Breast epithelium (tissue), 4 donors: ENCODE measurements at regions not wholly inside any gene's neighbourhood (a gene's known extent, or its start where the extent isn't known, plus 50 kb on each side); places are given as distances from the start of the nearest gene placed in this dataset.

ENCODE experiments used
- DNase-seq, 2 donors: peaks; one replicate each; pipeline ENCODE4 v3.0.0-alpha.2; 2019; ENCODE audit warnings: low spot score in 2 of 2
- H3K27ac ChIP-seq, 2 donors: fragments of 200-600 bp; sonication (generic) in 1 of 2; one replicate each; pipeline ENCODE4 v1.5.1; 2016 to 2019; ENCODE audit warnings: mild to moderate bottlenecking in 1 of 2
- H3K27me3 ChIP-seq, 2 donors: fragments of 200-600 bp; sonication (generic) in 1 of 2; one replicate each; pipeline versions ENCODE4 v1.5.1 to v1.6.0; 2017 to 2019; ENCODE audit warnings: control low read depth in 1 of 2, mild to moderate bottlenecking in 1 of 2
- H3K36me3 ChIP-seq: fragments of 200-600 bp; one replicate; pipeline ENCODE4 v1.5.1; 2019
- H3K4me1 ChIP-seq, 2 donors: fragments of 200-600 bp; sonication (generic); one replicate each; pipeline ENCODE4 v1.5.1; 2016 to 2019; ENCODE audit warnings: control low read depth in 1 of 2
- H3K4me3 ChIP-seq, 3 donors: fragments of 200-600 bp; sonication (generic); 1 replicate in 2 of 3; 2 replicates in 1 of 3; pipeline ENCODE4 v1.5.1; 2016 to 2019; ENCODE audit warnings: mild to moderate bottlenecking in 3 of 3, moderate library complexity in 2 of 3
- H3K9me3 ChIP-seq, 2 donors: fragments of 200-600 bp; sonication (generic) in 1 of 2; one replicate each; pipeline ENCODE4 v1.5.1; 2016 to 2019; ENCODE audit warnings: control low read depth in 1 of 2
- POLR2A ChIP-seq: fragments of 450-650 bp; IDR thresholded peaks from one replicate; pipeline ENCODE4 v1.6.1; 2016; ENCODE audit warnings: antibody characterized with exemption, mild to moderate bottlenecking, moderate library complexity
- POLR2AphosphoS5 ChIP-seq, 3 donors: sonication (generic); formaldehyde crosslinking; IDR thresholded peaks; one replicate each; pipeline ENCODE4 v1.6.1; 2017; ENCODE audit warnings: antibody characterized with exemption in 3 of 3
- intact Hi-C: fragments of 100-400 bp; cut with DNase I; formaldehyde crosslinking; loops from one replicate; pipeline ENCODE4 v1.15.1; 2023; ENCODE audit warnings: low total_unique reads
- TF ChIP-seq, protein P1 (sequence below), 3 donors: fragments of 450-650 bp; IDR thresholded peaks; one replicate each; pipeline ENCODE4 v1.5.1; 2016 to 2017; ENCODE audit warnings: antibody characterized with exemption in 3 of 3, mild to moderate bottlenecking in 3 of 3, moderate library complexity in 3 of 3

DNA sequence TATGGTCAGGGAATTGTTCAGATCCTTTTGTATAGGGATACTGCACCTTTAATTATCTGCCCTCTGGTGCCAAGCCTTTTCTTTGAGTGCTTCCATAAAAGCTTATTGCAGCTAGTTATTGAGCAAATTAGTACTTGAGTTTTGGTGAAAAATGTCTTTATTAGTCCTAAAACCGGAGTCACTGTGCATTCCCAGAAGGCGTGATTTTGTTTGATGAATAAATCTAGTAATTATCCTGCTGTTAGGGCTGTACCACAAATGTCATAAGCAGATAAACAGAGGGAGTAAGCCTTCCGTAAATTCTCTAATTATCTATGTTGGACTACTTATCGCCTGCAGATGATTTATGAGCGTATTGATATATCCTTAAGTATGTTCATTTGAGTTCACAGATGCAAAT lies 620.7 kb upstream of the ARRDC3 start:
- Histone ChIP-seq H3K9me3 (no peaks in the 10 kb centered on the region), H3K36me3 (no peaks in the 10 kb centered on the region), H3K4me1 (no peaks in the 10 kb centered on the region), H3K27ac (no peak overlapping the region), H3K4me3 (no peak overlapping the region), H3K27me3 (no peaks in the 10 kb centered on the region)
- intact Hi-C loops, result no loop called here
- TF ChIP-seq POLR2AphosphoS5 (IDR thresholded peaks at IDR 0.05) (no peak), POLR2A (no peak)
- TF ChIP-seq, protein P1, sequence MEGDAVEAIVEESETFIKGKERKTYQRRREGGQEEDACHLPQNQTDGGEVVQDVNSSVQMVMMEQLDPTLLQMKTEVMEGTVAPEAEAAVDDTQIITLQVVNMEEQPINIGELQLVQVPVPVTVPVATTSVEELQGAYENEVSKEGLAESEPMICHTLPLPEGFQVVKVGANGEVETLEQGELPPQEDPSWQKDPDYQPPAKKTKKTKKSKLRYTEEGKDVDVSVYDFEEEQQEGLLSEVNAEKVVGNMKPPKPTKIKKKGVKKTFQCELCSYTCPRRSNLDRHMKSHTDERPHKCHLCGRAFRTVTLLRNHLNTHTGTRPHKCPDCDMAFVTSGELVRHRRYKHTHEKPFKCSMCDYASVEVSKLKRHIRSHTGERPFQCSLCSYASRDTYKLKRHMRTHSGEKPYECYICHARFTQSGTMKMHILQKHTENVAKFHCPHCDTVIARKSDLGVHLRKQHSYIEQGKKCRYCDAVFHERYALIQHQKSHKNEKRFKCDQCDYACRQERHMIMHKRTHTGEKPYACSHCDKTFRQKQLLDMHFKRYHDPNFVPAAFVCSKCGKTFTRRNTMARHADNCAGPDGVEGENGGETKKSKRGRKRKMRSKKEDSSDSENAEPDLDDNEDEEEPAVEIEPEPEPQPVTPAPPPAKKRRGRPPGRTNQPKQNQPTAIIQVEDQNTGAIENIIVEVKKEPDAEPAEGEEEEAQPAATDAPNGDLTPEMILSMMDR (IDR thresholded peaks at IDR 0.05), result no peak
- DNase-seq, result no peak

DNA sequence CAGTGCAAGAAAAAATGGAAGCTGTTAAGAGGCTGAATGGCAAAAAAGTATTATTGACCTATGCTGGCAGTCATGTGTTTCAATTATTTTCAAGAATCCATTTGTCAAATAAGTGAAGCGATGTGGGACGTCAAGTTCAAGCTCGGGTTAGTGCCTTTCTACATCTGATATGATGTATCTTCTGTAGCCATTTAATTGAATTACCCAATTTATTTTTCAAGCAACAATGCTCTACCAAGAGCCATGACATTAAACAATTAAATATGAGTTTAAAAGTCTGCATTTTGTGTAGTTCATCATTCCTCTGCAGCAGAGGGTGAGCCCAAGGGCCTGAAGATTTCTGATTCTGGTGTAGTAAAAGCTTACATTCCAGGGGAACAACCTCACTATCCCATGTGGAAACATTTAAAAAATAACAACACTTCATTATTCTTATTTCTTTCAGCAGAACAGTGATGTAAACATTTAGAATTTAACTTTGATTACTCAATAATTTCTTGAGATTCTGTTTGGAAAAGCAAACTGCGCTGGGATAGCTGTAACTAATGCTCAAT lies 619.7 kb upstream of the ARRDC3 start:
- H3K27ac ChIP-seq, result no peak overlapping the region
- TF ChIP-seq POLR2AphosphoS5 (IDR thresholded peaks at IDR 0.05) (no peak), POLR2A (no peak)
- TF ChIP-seq, protein P1 (IDR thresholded peaks at IDR 0.05), result no peak
- no peaks in the 10 kb centered on the region for H3K4me1 ChIP-seq
- DNase-seq, result no peak
- intact Hi-C loops, result no loop called here
- H3K4me3 ChIP-seq, result no peak overlapping the region
- H3K27me3 ChIP-seq, result no peaks in the 10 kb centered on the region
- H3K9me3 ChIP-seq, result no peaks in the 10 kb centered on the region
- H3K36me3 ChIP-seq, result no peaks in the 10 kb centered on the region

DNA sequence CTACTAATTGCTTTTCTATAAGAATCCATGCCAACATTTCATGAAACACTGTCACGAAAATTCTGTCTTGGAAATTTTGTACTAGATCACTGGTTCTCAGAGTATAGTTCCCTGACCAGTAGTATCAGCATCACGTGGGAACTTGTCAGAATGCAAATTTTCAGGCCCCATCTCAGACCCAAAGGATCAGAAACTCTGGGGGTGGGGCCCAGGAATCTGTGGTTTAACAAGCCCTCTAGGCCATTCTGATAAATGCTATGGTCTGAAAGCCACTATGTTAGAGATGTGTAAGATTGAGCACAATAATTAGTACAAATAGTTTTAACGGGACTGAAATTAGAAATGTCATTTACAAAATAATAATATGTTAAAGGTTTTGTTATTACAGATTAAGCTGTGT lies 615.7 kb upstream of the ARRDC3 start:
- intact Hi-C loops, result no loop called here
- no peaks in the 10 kb centered on the region for H3K27me3 ChIP-seq
- TF ChIP-seq, protein P1 (IDR thresholded peaks at IDR 0.05), result no peak
- TF ChIP-seq POLR2AphosphoS5 (IDR thresholded peaks at IDR 0.05) (no peak), POLR2A (no peak)
- no peak overlapping the region for H3K4me3 ChIP-seq
- no peak overlapping the region for H3K27ac ChIP-seq
- H3K4me1 ChIP-seq, result no peaks in the 10 kb centered on the region
- H3K36me3 ChIP-seq, result no peaks in the 10 kb centered on the region
- H3K9me3 ChIP-seq, result no peaks in the 10 kb centered on the region
- DNase-seq, result no peak

DNA sequence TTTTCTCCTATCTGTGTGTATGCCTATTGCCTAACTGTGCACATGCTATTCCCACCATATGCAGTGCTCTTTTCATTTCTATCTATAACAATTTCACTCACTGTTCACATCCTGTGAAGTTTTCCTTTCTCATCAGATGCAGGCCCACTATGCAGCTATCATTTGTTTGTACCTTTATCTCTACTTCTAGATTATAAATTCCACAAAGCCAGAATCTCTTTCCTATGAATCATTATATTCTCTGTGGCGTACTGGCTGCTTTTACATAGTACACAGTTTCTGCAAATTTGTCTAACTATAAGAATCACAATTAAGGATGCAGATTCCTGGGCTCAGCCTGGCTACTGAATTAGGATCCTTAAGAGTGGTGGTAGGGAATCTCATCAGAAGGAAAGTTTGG lies 600.8 kb upstream of the ARRDC3 start:
- no peaks in the 10 kb centered on the region for H3K36me3 ChIP-seq
- no peaks in the 10 kb centered on the region for H3K4me1 ChIP-seq
- DNase-seq, result no peak
- TF ChIP-seq POLR2A (no peak), POLR2AphosphoS5 (IDR thresholded peaks at IDR 0.05) (no peak)
- TF ChIP-seq, protein P1 (IDR thresholded peaks at IDR 0.05), result no peak
- H3K9me3 ChIP-seq, result no peaks in the 10 kb centered on the region
- H3K27ac ChIP-seq, result no peak overlapping the region
- no peaks in the 10 kb centered on the region for H3K27me3 ChIP-seq
- H3K4me3 ChIP-seq, result no peak overlapping the region
- intact Hi-C loops, result no loop called here

DNA sequence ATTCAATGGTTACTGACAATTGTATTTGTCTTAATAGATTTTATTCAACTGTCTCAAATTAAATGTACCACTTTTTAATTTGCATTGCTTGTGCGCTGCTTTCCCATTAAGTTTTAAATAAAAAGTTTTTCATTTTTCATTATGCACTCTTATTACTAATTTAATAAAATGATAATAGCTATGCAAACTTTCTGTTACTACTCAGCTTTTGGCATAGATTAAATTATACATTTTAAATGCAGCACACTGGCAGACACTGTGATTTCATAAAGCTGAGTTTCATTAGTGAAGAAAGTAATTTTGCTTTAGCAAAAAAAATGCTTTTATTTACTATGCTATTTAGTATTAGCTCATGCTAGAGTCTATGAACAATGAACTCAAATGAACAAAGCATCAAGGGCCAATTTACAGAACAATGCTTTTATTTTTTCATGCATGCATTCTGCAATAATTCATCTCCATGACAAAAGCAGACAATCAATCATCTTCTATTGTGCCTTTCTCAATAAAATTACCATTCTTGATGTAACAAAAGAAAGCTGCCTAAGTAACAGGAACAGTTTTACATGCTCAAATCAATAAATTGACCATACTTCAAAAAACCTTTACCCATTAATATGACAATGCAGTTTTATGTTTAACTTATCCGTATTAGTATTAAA lies 595.2 kb upstream of the ARRDC3 start:
- H3K36me3 ChIP-seq, result no peaks in the 10 kb centered on the region
- H3K4me3 ChIP-seq, result no peak overlapping the region
- H3K27ac ChIP-seq, result no peak overlapping the region
- intact Hi-C loops, result no loop called here
- no peaks in the 10 kb centered on the region for H3K4me1 ChIP-seq
- no peak for TF ChIP-seq POLR2AphosphoS5 (IDR thresholded peaks at IDR 0.05)
- TF ChIP-seq, protein P1 (IDR thresholded peaks at IDR 0.05), result no peak
- TF ChIP-seq POLR2A, result no peak
- no peaks in the 10 kb centered on the region for H3K9me3 ChIP-seq
- no peaks in the 10 kb centered on the region for H3K27me3 ChIP-seq
- DNase-seq, result no peak
